Skeletal muscle cell (primary cell): ENCODE measurements at regions not wholly inside any gene's neighbourhood (a gene's known extent, or its start where the extent isn't known, plus 50 kb on each side); places are given as distances from the start of the nearest gene placed in this dataset.

Experiments used
- DNase-seq: peaks from one replicate; pipeline ENCODE4 v3.0.0-alpha.2; 2010; ENCODE audit warnings: low read depth
- H3K4me3 ChIP-seq: 2 replicates; pipeline ENCODE4 v1.5.1; 2011; ENCODE audit warnings: low read depth, mild to moderate bottlenecking, control low read depth, low read length, moderate library complexity

DNA sequence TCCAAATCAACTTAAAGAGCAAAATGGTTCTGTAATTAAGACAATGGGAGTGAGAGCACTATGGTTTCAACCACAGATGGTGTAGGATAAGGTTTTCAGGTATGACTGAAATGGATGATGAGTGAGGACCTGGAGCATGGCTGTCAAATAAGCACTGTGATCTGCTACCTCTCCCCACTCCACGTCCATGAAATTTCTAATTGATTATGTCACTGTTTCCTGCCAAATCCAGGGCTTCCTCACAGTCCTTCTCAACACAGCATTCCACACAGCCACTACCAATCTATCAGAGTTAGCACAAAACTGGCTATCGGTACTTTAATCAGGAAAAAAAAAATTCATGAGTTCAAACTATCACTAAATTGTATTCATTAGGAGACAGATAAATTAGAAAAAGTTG, 420.4 kb upstream of the WWC1 start:
- no peak overlapping the region for H3K4me3 ChIP-seq
- DNase-seq, result no peak

DNA sequence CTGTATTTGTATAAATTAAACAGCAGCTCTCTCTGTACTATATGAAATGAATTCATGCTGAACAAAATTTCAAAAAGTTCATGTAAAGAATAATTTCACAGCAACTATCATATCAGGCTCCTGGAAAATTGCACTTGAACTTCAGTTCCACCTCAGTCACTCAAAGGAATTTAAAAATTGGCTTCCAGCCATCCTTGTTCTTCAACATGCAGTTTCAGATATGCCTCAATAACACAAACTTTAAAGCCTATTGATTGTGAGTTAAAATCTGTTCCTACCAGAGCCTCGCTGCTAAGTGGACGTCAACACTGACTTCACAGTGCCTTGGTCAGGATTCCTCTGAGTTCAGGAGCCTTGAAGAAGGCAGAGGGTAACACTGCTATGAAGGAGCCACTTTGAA, 418.7 kb upstream of the WWC1 start:
- H3K4me3 ChIP-seq, result no peak overlapping the region
- no peak for DNase-seq

DNA sequence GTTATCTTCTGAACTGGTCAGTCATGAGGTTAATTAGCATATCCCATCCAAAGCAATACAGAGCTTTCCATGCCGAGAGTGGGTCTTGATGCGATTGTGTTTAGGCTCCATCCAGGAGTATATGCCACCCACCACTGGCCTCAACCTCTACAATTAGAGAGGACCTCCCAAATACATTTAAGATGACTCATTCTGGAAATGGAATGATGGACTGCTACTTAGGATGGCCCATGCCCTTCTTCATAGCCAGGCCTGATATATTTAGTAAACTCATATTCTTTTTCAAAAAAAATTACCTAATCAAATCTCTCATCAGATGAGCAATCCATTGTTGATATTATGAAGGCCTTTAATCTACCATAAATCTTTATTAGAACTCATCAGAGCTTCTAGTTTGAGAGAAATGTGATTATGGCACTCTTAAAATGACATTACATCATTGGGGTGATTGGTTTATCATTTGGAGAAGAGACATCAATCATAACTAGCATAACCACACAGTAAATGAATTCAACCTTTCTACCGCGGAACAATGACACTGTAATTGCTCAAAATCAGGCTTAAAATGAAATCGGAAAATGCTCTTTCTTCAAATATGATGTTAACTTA, 414.2 kb upstream of the WWC1 start:
- no peak overlapping the region for H3K4me3 ChIP-seq
- no peak for DNase-seq

DNA sequence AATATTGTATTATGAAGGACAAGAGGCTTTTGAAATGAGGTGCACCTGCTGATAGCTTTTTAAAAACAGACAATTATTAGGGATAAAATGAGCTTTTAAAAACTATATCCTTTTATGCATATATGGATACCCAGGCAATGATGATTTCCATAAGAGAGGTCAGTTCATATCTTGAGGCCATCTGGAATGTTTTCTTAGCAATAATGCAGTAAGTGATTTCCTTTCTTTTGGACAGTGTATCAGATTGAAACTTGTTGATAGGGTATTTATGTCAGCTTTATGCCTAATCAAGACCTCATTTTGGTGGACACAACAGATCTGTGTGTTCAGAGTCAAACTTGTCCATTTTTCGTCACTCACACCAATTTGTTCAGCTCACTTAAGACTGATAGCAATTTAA, 413.5 kb upstream of the WWC1 start:
- DNase-seq, result no peak
- H3K4me3 ChIP-seq, result no peak overlapping the region

DNA sequence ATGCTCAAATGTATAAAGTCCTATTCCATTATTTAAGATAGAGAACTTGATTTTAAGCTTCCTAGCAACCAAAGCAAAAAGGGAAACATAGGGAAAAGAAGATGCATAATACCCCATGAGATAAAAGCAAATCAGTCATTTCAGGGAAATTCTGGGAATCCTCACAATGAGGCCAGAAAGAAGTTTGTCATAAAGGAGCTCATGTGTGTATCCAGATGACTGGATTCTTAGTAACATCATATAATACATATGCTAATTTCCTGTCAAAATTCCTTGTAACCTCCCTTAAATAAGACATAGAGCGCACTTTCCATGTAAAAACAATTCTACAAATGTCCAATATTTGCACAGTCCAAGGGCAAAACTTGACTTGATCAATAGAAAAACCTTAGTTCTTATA, 411.0 kb upstream of the WWC1 start:
- DNase-seq, result no peak
- no peak overlapping the region for H3K4me3 ChIP-seq

DNA sequence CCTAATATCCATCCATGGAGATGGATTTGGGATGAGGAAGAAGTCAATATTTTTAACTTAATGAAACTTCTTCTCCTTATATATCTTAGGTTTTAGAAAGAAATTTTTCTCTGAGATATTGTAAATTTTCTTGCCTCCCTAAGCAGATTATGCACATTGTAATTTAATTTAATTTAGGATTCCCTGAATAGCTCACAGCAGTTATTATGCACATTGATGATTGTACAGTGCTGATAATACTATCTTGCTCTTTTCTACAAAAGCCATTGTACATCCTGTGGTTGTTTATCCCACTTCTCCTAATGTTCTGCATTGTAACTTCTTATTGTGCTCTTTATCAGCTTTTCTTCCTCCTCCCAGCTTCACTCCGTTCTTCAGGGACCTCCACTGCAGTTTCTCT, 410.4 kb upstream of the WWC1 start:
- no peak for DNase-seq
- no peak overlapping the region for H3K4me3 ChIP-seq

DNA sequence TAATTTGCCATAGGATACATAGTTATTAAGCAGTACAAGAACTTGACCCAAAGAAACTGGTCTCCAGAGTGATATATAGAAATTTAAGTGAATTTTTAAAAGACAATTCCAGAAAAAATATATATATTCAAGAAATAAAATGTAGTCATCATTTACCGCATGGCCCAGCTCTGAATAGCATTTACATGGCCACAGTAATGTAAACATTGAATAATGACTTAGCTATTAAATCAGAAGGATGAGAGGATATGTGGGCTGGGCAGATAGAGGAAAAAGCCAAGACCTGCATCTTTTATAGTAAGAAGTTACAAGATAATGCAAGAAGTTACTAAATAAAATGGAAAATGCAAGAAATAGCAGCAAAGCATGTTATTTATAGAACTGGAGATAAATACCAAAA, 405.2 kb upstream of the WWC1 start:
- DNase-seq, result no peak
- H3K4me3 ChIP-seq, result no peak overlapping the region

DNA sequence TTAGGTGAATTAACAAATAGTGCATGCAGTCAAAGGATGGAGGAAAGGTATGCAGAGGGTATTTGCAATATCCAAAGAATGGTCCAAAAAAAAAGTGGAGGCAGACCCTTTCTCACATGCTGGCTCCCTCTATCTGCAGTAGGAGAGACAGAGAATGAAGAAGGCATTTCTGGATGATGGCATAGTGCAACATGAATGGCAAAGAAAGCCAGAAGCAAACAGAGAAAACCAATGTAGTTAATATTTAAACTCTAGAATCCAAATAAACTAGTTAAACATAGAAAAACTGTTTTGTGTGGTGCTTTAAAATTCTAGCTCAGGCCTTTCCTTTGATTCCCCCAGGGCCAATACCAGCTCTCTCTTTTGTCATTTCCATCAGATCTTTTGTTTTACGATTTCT, 403.1 kb upstream of the WWC1 start:
- no peak overlapping the region for H3K4me3 ChIP-seq
- DNase-seq, result no peak

DNA sequence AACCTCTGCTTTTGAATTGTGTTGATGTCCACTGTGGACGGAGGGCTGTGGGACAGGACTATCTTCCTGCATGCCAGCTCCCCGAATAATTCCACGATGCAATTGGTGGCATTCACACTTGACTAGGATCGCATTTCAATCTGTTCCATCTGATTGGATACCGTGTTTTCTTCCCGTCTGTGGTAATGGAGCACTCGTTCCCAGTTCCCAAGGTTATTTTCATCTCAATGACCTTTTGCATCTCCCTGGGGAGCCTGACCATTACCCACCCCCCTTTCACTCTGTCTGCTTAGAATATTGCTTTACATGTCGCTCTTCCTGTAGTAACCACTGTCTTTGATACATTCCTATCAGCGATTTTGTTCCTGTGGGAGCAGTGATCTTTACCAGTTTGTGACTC, 402.2 kb upstream of the WWC1 start:
- H3K4me3 ChIP-seq, result no peak overlapping the region
- no peak for DNase-seq

DNA sequence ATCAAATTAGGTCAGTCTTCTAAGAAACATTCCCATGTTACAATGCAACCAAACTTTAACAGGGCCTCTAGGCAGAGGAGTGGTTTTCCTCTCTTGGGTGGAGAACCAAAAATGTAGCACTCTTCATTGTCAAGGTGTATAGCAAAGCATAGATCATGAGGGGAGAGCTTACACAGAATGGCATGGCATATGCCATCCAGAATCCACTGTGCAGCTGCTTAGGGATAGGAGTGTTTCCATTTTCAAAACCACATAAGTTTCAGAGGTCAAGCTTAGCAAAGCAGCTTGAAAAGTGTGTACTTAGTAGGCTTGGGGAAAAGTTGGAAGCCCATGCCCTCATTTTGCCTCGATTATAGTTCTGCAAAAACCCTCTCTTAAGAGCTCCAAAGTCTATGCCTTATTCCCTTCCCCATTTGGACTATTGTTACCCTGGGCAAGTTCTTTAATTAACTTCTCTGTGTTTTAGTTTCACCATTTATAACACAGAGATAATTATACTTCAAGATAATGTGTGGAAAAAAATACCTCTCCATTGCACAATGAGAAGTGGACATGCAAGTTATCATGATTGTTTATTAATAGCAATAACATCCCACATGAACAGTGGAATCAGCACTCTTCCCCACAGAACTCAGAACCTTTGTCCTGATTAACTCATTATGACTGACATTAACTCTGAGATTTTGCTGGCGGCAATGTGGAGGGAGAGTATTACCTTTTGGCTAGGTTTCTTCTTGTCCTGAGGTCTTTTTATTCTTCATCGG, 398.9 kb upstream of the WWC1 start:
- DNase-seq, result no peak
- no peak overlapping the region for H3K4me3 ChIP-seq

DNA sequence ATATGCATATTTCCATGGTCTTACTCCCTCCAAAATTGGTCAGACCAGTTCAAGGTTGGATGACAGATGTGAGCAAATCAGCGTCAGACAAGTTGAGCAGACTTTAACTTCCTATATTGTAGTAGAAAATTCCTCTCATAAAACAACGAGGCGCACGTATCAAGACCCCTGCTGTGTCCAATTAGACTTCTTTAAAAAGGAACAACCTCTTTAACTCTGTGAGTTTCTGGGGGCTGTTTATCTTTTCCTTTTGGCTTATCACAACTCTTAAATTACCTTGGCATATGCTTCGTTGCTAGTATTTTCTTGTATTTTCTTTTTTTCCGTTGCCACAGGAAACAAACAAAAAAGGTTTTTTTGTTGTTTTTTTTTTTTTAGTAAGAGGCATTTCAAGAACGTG, 398.2 kb upstream of the WWC1 start:
- no peak for DNase-seq
- H3K4me3 ChIP-seq, result no peak overlapping the region

DNA sequence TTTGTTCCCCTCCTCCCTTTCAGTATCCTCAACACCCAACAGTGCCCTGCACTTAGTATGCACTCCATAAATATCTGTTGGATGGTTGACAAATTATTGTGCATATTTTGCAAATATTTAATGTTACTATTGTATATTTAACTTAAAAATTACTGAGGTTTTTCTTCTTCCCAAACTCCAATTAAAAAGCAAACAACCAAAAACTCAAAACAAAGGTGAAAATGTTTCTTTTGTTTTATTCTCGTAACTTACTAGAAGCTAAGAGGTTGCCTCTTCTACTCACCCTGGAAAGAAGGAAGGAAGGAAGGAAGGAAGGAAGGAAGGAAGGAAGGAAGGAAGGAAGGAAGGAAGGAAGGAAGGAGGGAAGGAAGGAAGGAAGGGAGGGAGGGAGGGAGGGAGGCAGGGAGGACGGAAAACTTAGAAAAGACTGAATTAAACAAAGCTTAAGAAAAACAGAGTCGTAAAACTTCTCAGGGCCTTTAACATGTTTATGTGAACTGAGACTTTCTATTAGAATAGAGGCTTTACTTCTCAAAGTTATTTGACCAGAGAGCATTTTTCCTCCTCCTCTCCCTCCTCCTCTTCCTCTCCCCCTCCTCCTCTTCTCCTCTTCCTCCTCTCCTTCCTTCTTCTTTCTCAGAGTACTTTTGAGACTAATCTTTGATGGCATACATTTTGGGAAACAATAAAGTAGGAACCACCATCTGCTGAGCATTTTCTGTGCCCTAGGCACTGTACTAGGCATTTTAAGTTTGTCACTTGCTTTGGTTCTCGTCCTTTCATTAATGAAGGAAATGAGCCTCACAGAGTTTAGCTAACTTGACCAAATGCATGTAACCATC, 396.6 kb upstream of the WWC1 start:
- no peak for DNase-seq
- no peak overlapping the region for H3K4me3 ChIP-seq

DNA sequence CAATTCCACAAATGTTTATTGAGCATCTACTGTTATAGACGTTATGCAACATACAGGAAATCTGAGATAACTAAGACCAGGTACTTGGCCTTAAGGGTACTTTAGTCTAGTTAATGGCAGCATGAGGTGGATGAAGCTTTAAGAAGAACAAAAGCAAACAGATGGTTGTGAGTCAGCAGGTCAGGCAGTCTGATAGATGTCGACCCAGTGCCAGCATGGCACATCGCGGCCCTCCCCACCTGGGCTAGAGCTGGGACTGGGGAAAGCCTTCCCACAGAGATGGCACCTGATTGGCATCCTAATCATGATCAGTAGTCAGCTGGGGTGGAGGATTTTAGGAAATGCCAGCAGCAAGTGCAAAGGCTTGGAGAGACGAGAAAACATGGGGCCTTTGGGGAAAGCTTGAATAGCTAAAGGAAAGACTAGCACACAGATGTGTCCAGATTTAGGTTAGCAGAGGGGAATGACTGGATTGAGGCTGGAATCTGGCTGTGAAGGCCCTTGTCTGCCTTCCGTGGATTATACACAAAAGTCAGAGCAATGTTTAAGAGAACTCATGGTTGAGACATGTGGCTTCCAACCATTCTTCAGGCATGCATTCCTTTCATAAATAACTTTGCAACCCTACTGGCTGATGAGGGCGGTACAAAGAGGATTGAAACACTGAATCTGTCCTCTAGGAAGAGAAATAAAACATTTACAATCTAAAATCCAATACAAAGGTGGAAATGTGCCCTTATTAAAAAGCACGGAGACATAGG, 395.4 kb upstream of the WWC1 start:
- no peak overlapping the region for H3K4me3 ChIP-seq
- no peak for DNase-seq

DNA sequence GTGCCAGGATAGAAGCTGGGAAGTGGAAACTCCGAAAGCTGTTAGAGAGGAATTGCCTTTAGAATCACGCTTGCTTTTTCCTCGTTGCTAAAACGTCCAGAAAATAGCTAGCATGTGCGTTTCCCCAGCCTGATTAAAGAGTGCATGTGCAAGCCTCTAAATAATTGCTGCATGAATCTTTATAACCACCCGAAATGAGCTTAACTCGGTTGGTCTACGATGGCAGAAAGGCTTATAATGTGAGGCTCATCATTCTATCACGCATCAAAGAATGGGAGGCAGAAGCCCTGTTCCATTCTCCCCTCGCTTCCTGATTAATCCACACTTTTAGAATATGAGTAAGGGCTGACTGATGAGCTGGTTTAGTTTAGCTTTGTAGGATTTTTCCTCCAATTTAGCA, 394.6 kb upstream of the WWC1 start:
- H3K4me3 ChIP-seq, result no peak overlapping the region
- no peak for DNase-seq

DNA sequence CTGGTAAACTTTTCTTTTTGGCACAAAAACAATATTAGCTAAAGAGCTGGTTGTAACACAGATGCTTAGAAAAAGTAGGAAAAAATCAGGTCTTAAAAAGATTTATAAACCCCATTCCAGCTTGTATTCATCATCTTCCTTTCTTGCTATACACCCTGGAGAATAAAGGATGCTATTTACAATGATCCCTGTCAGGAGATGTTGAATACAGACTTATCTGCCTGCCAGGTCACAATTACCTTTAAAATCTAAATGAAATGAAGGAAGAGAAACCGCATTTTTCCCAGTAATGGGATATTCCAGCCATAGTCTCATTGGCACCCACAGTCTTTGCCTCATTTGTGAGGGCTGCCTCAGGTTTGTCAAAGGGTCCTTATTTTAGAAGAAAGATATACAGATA, 394.1 kb upstream of the WWC1 start:
- no peak overlapping the region for H3K4me3 ChIP-seq
- no peak for DNase-seq

DNA sequence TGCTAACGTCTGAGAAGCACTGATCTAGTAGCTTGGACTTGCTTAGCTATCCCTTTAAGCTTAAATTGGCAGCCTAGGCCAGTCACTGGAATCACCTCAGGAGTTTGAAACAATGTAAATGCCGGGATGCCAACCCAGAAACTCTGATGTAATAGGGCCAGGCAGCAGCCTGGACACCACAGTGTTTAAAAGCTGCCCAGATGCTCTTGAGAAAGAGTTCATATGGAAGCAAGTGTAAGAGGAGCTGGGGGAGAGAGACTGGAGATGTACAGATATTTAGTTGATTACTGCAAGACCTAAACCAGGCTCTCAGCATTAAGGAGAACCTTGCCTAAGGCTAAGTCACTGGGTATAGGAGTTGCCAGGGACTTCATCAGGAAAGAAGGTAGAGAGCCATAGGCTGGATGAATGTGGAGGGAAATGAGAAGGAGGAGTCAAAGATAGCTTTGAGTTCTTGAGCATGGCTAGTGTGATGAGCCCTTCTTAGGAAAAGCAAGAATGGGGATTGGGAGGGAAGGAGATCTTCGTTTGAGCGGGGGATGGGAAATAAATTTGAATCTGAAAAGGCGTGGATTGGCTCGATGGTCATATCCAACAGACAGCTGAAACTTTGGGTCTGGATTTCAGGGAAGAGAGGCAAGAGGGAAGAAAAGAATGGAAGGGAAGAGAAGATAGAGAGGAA, 392.9 kb upstream of the WWC1 start:
- H3K4me3 ChIP-seq, result no peak overlapping the region
- DNase-seq, result no peak

DNA sequence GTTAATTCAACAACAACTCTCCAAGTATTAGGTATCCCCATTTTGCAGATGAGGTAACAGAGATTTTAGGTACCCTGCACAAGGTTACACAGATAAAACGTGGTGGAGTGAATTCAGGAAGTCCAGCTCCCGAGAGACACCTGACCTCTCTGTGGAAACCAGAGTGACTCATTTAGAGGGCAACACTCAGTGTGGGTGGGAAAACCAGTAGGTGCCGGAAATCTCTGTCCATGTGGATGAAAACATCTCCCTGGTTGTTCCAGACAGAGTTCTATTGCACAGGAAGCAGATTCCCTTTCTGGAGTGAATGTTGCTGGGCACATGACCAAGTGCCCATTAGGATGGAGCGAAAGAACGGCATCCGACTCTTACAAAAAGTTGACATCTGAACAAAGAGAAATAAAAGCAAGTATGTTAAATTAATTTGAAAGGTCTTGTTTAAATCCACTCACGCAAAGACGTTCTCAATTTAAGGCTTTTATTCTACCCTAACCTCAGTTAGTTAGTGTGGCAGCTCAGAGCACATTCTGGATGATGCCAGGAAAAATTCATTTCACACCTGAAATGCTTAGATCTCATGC, 391.9 kb upstream of the WWC1 start:
- peak; percentile 47 for DNase-seq
- no peak overlapping the region for H3K4me3 ChIP-seq

DNA sequence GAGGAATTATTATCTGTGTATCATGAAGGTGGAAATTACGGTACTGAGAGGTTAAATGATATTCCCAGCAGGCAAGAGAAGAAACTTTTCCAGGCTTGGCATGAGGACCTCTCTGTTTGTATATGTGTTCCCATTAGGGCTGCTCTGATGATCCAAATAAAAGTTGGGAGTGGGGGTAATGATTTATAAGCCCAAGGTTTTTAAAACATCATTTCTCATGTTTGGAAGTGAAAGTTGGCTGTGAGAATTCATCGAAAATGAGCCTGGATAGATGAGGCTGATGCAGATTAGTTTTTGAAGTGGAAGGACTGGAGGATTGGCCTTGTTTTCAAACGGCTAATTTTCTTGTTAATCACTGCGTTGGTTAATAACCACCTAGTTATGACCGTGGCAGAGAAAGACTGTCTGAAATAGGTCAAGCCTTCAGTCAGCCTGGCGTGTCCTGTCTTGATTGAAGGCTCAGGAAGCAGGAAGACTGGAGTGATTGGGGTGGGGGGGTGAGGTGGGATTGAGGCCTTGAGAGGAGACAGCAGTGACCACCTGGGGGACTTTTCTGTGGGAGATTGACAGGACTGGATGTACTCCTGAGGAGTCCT, 391.0 kb upstream of the WWC1 start:
- DNase-seq, result no peak
- H3K4me3 ChIP-seq, result no peak overlapping the region

DNA sequence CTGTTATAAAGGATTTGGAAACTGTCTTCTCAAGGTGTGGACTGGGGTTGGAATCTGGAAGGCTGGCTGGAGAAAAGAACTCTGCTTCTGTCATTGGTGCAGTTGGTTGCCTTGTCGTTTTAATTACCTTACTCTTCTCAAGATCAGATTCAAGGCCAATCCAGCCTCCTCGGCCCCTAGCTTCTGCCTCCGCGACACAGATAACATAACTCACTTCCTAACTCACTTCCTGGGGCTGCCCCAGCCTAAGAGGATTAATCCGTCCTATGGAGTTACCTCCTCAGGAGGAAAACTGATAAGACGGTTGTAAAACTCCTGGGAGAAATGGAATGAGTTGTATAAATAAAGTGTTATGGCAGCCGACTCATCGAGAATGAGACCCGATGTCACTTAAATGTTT, 389.1 kb upstream of the WWC1 start:
- H3K4me3 ChIP-seq, result no peak overlapping the region
- no peak for DNase-seq
